ENCODE measurements at regions not wholly inside any gene's neighbourhood (a gene's known extent, or its start where the extent isn't known, plus 50 kb on each side); places are given as distances from the start of the nearest gene placed in this dataset.

DNA sequence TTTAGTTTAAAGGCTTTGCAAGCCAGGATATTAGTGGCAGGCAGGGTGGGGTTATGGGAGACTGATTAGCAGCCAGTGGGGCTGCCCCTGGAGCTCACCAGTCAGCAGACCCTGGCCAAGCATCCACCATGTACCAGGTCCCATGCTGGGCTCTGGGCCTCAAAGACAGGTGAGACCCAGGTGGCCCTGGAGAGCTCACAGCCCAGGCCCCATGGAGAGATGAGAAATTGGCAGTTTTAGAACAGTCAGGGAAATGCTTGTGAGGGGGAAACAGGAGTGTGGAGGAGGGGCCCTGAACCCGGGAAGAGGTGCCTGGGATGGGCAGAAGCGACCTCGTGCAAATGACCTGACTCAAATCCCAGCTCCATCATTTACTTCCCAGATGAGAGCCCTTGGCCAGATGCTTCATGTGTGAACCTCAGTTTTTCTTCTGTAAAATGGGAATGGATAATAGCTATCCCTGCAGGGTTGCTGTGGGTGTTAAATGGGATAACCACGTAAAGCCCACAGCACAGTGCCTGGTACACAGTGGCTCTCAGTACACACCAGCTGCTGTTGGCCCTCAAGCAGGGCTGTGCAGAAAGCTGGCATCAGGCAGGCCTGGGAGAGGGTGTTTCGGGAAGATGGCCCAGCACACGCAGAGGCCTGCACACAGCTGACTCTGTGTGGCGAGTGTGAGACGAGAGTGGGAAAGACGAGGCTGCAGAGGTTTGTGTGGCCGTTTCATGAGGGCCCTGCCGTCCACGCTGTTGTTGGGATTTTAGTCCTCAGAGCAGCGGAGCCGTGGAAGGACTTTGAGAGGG is 518.5 kb downstream of the PTPRU start:
- ATAC-seq (no peak), FAIRE-seq (no peak), DNase-seq (ENCODE audit: low read depth, low spot score) (no peak)
- in situ Hi-C loops (cut with MboI), result no loop called here
- CTCF ChIA-PET, result no interaction called here
- Histone ChIP-seq H3K9me3 (replicated peaks; ENCODE audit: control insufficient read depth, insufficient read depth, low read length) (no peaks in the 10 kb centered on the region), H4K20me1 (ENCODE audit: control insufficient read depth, insufficient read depth) (no peaks in the 10 kb centered on the region; the same call in 1 of the 2 replicates), H3K27ac (ENCODE audit: control insufficient read depth, insufficient read depth) (no peak overlapping the region), H3K4me1 (ENCODE audit: control insufficient read depth, insufficient read depth, low read length) (no peaks in the 10 kb centered on the region), H2AFZ (ENCODE audit: control insufficient read depth, low read depth, low read length) (no peak overlapping the region), H3K36me3 (ENCODE audit: control insufficient read depth in 2 of 2, insufficient read depth in 2 of 2, low read length in 1 of 2) (no peaks in the 10 kb centered on the region), H3K4me3 (no peak overlapping the region), H3K79me2 (ENCODE audit: control insufficient read depth, insufficient read depth, low read length) (no peaks in the 10 kb centered on the region), H3K4me2 (ENCODE audit: control insufficient read depth, insufficient read depth) (no peak overlapping the region), H3K9ac (ENCODE audit: control insufficient read depth, insufficient read depth, low read length) (no peak overlapping the region), H3K27me3 (replicated peaks in 1 of 2; ENCODE audit: control insufficient read depth in 2 of 2, insufficient read depth in 2 of 2, low read length in 1 of 2) (no peaks in the 10 kb centered on the region)
- intact Hi-C loops (cut with micrococcal nuclease; ENCODE audit: unreplicated experiment), result no loop called here
- 19% methylated on average over 14 of the region's 14 CpGs for WGBS (ENCODE audit: insufficient coverage, insufficient replicate concordance, low lambda C conversion rate, missing lambda C conversion rate)
- no TSS peak for BruUV-seq (replicated peaks)
- POLR2A ChIA-PET, result no interaction called here
- TF ChIP-seq STAT1 (conservative IDR thresholded peaks at IDR 0.05) (no peak), SMAD1 (IDR thresholded peaks at IDR 0.05; ENCODE audit: low read depth, partially characterized antibody) (no peak), TCF3 (IDR thresholded peaks at IDR 0.05; ENCODE audit: borderline replicate concordance, insufficient read depth, low read depth, low read length) (no peak), FOXK2 (IDR thresholded peaks at IDR 0.05) (no peak), TAF1 (IDR thresholded peaks at IDR 0.05; ENCODE audit: borderline replicate concordance, low read depth, low read length) (no peak), MTA2 (IDR thresholded peaks at IDR 0.05; ENCODE audit: low read depth) (no peak), SPI1 (IDR thresholded peaks at IDR 0.05; ENCODE audit: borderline replicate concordance, insufficient read depth, low read depth, low read length) (no peak), YBX1 (IDR thresholded peaks at IDR 0.05) (no peak)
- TF ChIP-seq, protein P1, sequence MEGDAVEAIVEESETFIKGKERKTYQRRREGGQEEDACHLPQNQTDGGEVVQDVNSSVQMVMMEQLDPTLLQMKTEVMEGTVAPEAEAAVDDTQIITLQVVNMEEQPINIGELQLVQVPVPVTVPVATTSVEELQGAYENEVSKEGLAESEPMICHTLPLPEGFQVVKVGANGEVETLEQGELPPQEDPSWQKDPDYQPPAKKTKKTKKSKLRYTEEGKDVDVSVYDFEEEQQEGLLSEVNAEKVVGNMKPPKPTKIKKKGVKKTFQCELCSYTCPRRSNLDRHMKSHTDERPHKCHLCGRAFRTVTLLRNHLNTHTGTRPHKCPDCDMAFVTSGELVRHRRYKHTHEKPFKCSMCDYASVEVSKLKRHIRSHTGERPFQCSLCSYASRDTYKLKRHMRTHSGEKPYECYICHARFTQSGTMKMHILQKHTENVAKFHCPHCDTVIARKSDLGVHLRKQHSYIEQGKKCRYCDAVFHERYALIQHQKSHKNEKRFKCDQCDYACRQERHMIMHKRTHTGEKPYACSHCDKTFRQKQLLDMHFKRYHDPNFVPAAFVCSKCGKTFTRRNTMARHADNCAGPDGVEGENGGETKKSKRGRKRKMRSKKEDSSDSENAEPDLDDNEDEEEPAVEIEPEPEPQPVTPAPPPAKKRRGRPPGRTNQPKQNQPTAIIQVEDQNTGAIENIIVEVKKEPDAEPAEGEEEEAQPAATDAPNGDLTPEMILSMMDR (IDR thresholded peaks at IDR 0.05 in 2 of 3, conservative IDR thresholded peaks at IDR 0.05 in 1 of 3; ENCODE audit: control insufficient read depth in 2 of 3, extremely low read depth in 1 of 3, insufficient read depth in 1 of 3, low read depth in 3 of 3, low read length in 3 of 3), result no peak
- TF ChIP-seq, protein P2, sequence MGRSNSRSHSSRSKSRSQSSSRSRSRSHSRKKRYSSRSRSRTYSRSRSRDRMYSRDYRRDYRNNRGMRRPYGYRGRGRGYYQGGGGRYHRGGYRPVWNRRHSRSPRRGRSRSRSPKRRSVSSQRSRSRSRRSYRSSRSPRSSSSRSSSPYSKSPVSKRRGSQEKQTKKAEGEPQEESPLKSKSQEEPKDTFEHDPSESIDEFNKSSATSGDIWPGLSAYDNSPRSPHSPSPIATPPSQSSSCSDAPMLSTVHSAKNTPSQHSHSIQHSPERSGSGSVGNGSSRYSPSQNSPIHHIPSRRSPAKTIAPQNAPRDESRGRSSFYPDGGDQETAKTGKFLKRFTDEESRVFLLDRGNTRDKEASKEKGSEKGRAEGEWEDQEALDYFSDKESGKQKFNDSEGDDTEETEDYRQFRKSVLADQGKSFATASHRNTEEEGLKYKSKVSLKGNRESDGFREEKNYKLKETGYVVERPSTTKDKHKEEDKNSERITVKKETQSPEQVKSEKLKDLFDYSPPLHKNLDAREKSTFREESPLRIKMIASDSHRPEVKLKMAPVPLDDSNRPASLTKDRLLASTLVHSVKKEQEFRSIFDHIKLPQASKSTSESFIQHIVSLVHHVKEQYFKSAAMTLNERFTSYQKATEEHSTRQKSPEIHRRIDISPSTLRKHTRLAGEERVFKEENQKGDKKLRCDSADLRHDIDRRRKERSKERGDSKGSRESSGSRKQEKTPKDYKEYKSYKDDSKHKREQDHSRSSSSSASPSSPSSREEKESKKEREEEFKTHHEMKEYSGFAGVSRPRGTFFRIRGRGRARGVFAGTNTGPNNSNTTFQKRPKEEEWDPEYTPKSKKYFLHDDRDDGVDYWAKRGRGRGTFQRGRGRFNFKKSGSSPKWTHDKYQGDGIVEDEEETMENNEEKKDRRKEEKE (IDR thresholded peaks at IDR 0.05), result no peak
- TF ChIP-seq, protein P3, sequence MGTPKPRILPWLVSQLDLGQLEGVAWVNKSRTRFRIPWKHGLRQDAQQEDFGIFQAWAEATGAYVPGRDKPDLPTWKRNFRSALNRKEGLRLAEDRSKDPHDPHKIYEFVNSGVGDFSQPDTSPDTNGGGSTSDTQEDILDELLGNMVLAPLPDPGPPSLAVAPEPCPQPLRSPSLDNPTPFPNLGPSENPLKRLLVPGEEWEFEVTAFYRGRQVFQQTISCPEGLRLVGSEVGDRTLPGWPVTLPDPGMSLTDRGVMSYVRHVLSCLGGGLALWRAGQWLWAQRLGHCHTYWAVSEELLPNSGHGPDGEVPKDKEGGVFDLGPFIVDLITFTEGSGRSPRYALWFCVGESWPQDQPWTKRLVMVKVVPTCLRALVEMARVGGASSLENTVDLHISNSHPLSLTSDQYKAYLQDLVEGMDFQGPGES (IDR thresholded peaks at IDR 0.05), result no peak
- SMC1A ChIA-PET (ENCODE audit: uncharacterized antibody, unreplicated experiment), result no interaction called here
- RAD21 ChIA-PET (ENCODE audit: unreplicated experiment), result no interaction called here
